Endodermal cell (in vitro differentiated cells): ENCODE measurements at regions not wholly inside any gene's neighbourhood (a gene's known extent, or its start where the extent isn't known, plus 50 kb on each side); places are given as distances from the start of the nearest gene placed in this dataset.
"Not testable (repeated sequence)": the region's sequence is repeated elsewhere in the genome, so short reads cannot be mapped to it uniquely, and the experiment has no call there.

Experiments
- DNase-seq: peaks from one replicate; pipeline ENCODE4 v3.0.0-alpha.2; 2017
- H3K27ac ChIP-seq: 2 replicates; pipeline ENCODE4 v1.5.1; 2013; ENCODE audit warnings: mild to moderate bottlenecking, low read depth, low read length, moderate library complexity
- H3K27me3 ChIP-seq: 2 replicates; pipeline ENCODE4 v1.6.1; 2013; ENCODE audit warnings: mild to moderate bottlenecking, low read length, moderate library complexity; ENCODE audit not compliant: insufficient read depth, control insufficient read depth, poor library complexity, severe bottlenecking
- H3K36me3 ChIP-seq: 2 replicates; pipeline ENCODE4 v1.7.0; 2013; ENCODE audit warnings: mild to moderate bottlenecking, low read length, moderate library complexity; ENCODE audit not compliant: control insufficient read depth, insufficient read depth
- H3K4me1 ChIP-seq: one replicate; pipeline ENCODE4 v1.7.0; 2013; ENCODE audit warnings: low read length; ENCODE audit not compliant: control insufficient read depth, insufficient read depth
- H3K4me3 ChIP-seq: 2 replicates; pipeline ENCODE4 v1.5.1; 2013; ENCODE audit warnings: mild to moderate bottlenecking, low read length, moderate library complexity
- H3K9ac ChIP-seq: 2 replicates; pipeline ENCODE4 v1.6.1; 2013; ENCODE audit warnings: mild to moderate bottlenecking, low read length, moderate library complexity; ENCODE audit not compliant: poor library complexity, severe bottlenecking; ENCODE audit errors: extremely low read depth
- H3K9me3 ChIP-seq: 2 replicates; pipeline ENCODE4 v1.6.1; 2013; ENCODE audit warnings: mild to moderate bottlenecking, low read length, moderate library complexity; ENCODE audit not compliant: control insufficient read depth
- H3K27ac Mint-ChIP-seq: 2 replicates; pipeline ENCODE4 v1.8.0; 2020; ENCODE audit warnings: mixed read lengths
- H3K27me3 Mint-ChIP-seq: 2 replicates; pipeline ENCODE4 v1.8.0; 2021; ENCODE audit warnings: mild to moderate bottlenecking, mixed read lengths; ENCODE audit not compliant: insufficient read depth
- H3K36me3 Mint-ChIP-seq: 2 replicates; pipeline ENCODE4 v1.8.0; 2020; ENCODE audit warnings: low read depth, mixed read lengths
- H3K4me1 Mint-ChIP-seq: 2 replicates; pipeline ENCODE4 v1.8.0; 2020; ENCODE audit warnings: mixed read lengths
- H3K4me3 Mint-ChIP-seq: 2 replicates; pipeline ENCODE4 v1.8.0; 2020; ENCODE audit warnings: mild to moderate bottlenecking, moderate library complexity, mixed read lengths
- H3K9me3 Mint-ChIP-seq: 2 replicates; pipeline ENCODE4 v1.8.0; 2020; ENCODE audit warnings: mild to moderate bottlenecking, mixed read lengths
- WGBS, 2 experiments: methylation state at CpG; one replicate each; pipeline versions ENCODE4 v1.1.5 to v1.1.7; 2013; ENCODE audit warnings: missing lambda C conversion rate in 2 of 2, mixed read lengths in 1 of 2; ENCODE audit not compliant: insufficient coverage in 1 of 2, insufficient read length in 1 of 2; 5-methylcytosine and 5-hydroxymethylcytosine counted together
- TF ChIP-seq, protein P1 (sequence below): fragments of 200-600 bp; sonication (generic); conservative IDR thresholded peaks from 2 replicates; pipeline ENCODE4 v1.5.0; 2021; ENCODE audit warnings: antibody characterized with exemption, mild to moderate bottlenecking

DNA sequence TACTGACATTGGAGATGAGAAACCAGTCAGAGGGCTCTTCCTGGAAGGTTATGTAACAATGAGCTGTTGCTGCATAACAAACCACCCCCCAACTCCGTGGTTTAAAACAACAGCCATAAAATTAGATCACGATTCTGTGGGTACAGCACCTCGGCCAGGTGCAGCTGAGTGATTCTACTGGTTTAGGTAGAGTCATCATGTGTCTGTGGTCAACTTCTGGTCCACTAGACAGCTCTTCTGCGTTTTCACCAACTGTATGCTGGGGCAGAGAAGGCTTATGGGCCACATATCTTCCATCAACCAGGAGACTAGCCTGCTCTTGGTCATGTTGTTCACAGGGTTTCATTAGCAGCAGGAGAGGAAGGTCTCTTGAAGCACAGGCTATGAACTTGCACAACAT is 585.5 kb downstream of the KCTD12 start:
- Histone ChIP-seq H3K4me1 (no peaks in the 10 kb centered on the region), H3K9me3 (no peaks in the 10 kb centered on the region), H3K9ac (no peak overlapping the region), H3K36me3 (no peaks in the 10 kb centered on the region), H3K27ac (no peak overlapping the region), H3K4me3 (no peak overlapping the region), H3K27me3 (no peaks in the 10 kb centered on the region)
- Mint-ChIP-seq H3K27ac (no peak overlapping the region), H3K9me3 (no peaks in the 10 kb centered on the region), H3K27me3 (no peaks in the 10 kb centered on the region), H3K4me1 (no peaks in the 10 kb centered on the region), H3K4me3 (no peak overlapping the region), H3K36me3 (no peaks in the 10 kb centered on the region)
- DNase-seq: no peak
- TF ChIP-seq, protein P1, sequence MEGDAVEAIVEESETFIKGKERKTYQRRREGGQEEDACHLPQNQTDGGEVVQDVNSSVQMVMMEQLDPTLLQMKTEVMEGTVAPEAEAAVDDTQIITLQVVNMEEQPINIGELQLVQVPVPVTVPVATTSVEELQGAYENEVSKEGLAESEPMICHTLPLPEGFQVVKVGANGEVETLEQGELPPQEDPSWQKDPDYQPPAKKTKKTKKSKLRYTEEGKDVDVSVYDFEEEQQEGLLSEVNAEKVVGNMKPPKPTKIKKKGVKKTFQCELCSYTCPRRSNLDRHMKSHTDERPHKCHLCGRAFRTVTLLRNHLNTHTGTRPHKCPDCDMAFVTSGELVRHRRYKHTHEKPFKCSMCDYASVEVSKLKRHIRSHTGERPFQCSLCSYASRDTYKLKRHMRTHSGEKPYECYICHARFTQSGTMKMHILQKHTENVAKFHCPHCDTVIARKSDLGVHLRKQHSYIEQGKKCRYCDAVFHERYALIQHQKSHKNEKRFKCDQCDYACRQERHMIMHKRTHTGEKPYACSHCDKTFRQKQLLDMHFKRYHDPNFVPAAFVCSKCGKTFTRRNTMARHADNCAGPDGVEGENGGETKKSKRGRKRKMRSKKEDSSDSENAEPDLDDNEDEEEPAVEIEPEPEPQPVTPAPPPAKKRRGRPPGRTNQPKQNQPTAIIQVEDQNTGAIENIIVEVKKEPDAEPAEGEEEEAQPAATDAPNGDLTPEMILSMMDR: no peak
- 89 to 94% methylated on average over 2 to 4 of the region's 4 CpGs for WGBS, 2 experiments

GRCh38 chr13:76297331-76297730 is 588.9 kb downstream of the KCTD12 start:
- H3K9me3 ChIP-seq: no peaks in the 10 kb centered on the region
- H3K27me3 ChIP-seq: no peaks in the 10 kb centered on the region
- H3K9me3 Mint-ChIP-seq: peaks cover 16% of the 10 kb centered on the region
- no peak overlapping the region for H3K27ac Mint-ChIP-seq
- H3K36me3 Mint-ChIP-seq: no peaks in the 10 kb centered on the region
- 91 to 99% methylated on average over 6 of the region's 6 CpGs for WGBS, 2 experiments
- no peaks in the 10 kb centered on the region for H3K4me1 Mint-ChIP-seq
- TF ChIP-seq, protein P1: no peak
- no peaks in the 10 kb centered on the region for H3K27me3 Mint-ChIP-seq
- H3K9ac ChIP-seq: no peak overlapping the region
- no peak overlapping the region for H3K4me3 ChIP-seq
- no peak overlapping the region for H3K27ac ChIP-seq
- H3K4me3 Mint-ChIP-seq: no peak overlapping the region
- H3K4me1 ChIP-seq: no peaks in the 10 kb centered on the region
- no peak for DNase-seq
- H3K36me3 ChIP-seq: no peaks in the 10 kb centered on the region

- no peak overlapping the region for H3K4me3 Mint-ChIP-seq
- 95 to 100% methylated on average over 1 to 4 of the region's 4 CpGs for WGBS, 2 experiments
- TF ChIP-seq, protein P1: no peak
- H3K4me1 Mint-ChIP-seq: no peaks in the 10 kb centered on the region
- H3K27ac ChIP-seq: no peak overlapping the region
- no peaks in the 10 kb centered on the region for H3K9me3 ChIP-seq
- DNase-seq: no peak
- no peaks in the 10 kb centered on the region for H3K36me3 ChIP-seq
- H3K27me3 ChIP-seq: no peaks in the 10 kb centered on the region
- no peaks in the 10 kb centered on the region for H3K4me1 ChIP-seq
- H3K9me3 Mint-ChIP-seq: peaks cover 16% of the 10 kb centered on the region
- no peaks in the 10 kb centered on the region for H3K36me3 Mint-ChIP-seq
- H3K27me3 Mint-ChIP-seq: no peaks in the 10 kb centered on the region
- H3K9ac ChIP-seq: no peak overlapping the region
- H3K27ac Mint-ChIP-seq: no peak overlapping the region
- no peak overlapping the region for H3K4me3 ChIP-seq
Observed at GRCh38 chr13:76296751-76297150, 589.5 kb downstream of the KCTD12 start.

GRCh38 chr13:76295020-76295419 is 591.2 kb downstream of the KCTD12 start:
- 95 to 97% methylated on average over 10 to 25 of the region's 25 CpGs for WGBS, 2 experiments
- not testable (repeated sequence) for H3K36me3 Mint-ChIP-seq, H3K4me3 ChIP-seq, H3K27ac Mint-ChIP-seq, H3K27ac ChIP-seq, H3K4me3 Mint-ChIP-seq, H3K27me3 ChIP-seq, H3K4me1 ChIP-seq, DNase-seq, H3K36me3 ChIP-seq, H3K9me3 ChIP-seq, H3K4me1 Mint-ChIP-seq, H3K27me3 Mint-ChIP-seq, H3K9ac ChIP-seq
- peaks cover 16% of the 10 kb centered on the region for H3K9me3 Mint-ChIP-seq
